ENCODE measurements at regions not wholly inside any gene's neighbourhood (a gene's known extent, or its start where the extent isn't known, plus 50 kb on each side); places are given as distances from the start of the nearest gene placed in this dataset.

DNA sequence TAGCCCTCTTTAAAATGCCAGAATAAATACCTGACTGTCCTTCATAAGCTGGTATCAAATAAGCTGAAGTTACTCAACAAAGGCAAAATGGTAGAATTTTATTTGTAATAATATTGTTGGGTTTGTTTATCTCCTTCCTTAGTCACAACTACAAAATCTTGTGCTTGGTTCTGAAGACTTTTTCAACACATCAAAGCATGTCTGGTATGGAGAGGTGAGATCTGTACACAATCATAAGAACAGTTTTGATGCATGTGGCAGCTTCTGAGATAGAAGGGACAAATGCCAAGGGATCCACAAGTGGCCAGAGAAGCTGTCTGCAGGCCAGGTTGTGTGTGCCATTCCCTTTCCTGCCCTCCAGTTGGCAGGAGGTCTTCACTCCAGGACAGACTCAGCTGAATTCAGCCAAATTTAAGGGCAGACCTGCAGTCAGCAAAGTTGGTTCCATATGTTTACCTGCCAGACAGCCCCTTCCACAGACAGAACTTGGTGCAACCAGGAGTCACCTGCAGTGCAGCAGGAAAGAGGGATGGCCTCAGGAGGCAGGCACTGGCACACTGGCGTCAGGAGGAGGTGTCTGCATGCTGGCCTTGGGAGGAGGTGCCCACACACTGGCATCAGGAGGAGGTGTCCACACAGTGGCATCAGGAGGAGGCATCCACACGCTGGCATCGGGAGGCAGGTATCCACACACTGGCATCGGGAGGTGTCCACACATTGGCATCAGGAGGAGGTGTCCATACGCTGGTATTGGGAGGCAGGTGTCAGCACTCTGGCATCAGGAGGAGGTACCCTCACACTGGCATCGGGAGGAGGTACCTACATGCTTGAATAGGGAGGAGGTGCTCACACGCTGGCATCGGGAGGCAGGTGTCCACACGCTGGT lies 93.1 kb upstream of the IKZF1 start:
- no peak for DNase-seq (ENCODE audit: extremely low read depth in 1 of 11, low read depth in 9 of 11, low spot score in 4 of 11)

- no peak for DNase-seq (ENCODE audit: extremely low read depth in 1 of 11, low read depth in 9 of 11, low spot score in 4 of 11)
Observed at GRCh38 chr7:50210706-50211115, 93.8 kb upstream of the IKZF1 start.

DNA sequence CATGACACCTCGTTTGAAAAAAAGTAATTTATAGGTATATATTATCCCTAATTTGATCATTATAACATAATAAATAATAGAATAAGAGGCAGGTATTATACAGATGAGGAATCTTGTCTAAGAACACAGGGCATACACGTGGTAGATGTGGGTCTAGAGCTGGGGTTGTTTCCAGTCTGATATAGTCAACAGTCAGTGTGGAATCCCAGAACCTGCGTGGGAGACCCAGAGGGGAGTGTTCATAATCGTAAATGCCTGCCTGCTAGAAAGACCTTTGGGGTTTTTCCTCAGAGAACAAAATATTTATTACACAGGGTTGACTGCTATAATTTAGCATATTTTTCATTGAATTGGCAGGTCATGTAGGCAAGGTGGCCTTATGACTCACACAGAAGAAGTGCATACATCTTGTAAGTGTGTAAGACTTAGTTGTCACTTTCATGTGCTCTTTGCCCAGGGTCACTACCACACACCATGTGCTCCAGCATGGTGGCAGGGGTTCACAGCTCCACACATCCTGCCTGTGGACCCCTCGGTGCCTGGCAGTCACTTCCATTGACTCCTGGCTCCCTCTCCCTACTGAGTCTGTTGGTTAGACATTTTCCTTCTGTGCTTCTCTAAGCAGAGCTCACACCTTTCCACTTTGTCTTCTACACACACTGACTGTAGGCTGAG lies 94.9 kb upstream of the IKZF1 start:
- DNase-seq (ENCODE audit: extremely low read depth in 1 of 11, low read depth in 9 of 11, low spot score in 4 of 11), result no peak

DNA sequence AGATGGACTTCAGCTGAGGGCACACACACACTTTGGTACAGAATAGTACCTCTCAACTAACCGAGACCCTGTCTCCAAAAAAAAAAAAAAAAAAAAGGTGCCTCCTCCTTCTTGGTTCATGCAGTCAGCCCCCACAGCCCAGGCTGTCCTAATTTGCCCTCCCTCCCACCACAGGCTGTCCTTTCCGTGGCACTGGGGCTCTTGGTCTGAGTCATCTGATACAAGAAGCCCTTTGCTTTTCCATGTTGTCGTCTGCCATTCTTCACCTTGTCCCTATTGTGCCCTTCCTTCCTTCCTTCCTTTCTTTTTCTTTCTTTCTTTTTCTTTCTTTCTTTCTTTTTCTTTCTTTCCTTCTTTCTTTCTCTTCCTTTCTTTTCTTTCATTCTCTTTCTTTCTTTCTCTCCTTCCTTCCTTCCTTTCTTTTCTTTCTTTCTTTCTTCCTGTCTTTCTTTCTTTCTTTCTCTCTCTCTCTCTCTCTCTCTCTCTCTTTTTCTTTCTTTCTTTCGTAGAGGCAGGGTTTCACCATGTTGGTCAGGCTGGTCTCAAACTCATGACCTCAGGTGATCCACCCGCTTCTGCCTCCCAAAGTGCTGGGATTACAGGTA lies 96.0 kb upstream of the IKZF1 start:
- DNase-seq (ENCODE audit: extremely low read depth in 1 of 11, low read depth in 9 of 11, low spot score in 4 of 11), result no peak

GRCh38 chr7:50207686-50208255 lies 96.7 kb upstream of the IKZF1 start:
- DNase-seq (ENCODE audit: extremely low read depth in 1 of 11, low read depth in 9 of 11, low spot score in 4 of 11), result no peak

GRCh38 chr7:50207251-50207564 lies 97.3 kb upstream of the IKZF1 start:
- no peak for DNase-seq (ENCODE audit: extremely low read depth in 1 of 11, low read depth in 9 of 11, low spot score in 4 of 11)

DNA sequence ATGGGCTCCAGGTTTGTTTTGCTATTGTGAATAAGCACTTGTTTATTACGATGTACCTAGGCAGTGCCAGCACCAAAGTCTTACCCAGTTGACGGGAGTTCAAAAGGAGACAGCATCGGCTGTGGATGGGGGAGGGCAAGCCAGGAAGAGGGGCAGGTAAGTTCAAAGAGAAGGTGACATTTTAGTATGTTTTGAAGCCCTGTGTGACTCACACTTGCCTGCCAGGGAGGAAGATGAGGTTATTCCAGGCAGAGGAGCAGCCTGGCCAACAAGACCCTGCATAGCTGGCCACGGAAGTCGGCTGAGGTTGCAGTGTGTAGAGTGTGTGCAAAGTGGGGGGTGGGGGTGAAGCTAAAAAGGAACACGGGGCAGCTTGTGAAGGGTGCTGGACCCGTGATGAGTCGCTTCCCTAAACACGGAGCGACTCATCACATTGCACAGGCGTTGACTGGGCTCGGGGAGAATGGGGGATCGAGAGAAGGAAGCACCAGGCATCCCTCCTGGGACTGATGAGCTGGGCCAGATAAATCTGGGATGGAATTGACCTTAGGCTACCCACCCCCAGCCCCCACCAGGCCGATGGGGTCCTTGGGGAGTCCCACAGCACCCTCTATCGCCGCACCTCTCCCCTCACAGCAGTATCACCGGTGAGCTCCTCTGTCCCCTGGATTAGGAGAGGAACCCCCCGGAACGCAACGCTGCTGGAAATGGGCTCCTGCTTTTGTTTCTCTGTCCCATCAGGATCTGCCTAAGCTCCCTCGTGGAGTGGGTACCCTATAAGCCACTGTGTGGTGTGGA lies 97.9 kb upstream of the IKZF1 start:
- DNase-seq (ENCODE audit: extremely low read depth in 1 of 11, low read depth in 9 of 11, low spot score in 4 of 11), result no peak

DNA sequence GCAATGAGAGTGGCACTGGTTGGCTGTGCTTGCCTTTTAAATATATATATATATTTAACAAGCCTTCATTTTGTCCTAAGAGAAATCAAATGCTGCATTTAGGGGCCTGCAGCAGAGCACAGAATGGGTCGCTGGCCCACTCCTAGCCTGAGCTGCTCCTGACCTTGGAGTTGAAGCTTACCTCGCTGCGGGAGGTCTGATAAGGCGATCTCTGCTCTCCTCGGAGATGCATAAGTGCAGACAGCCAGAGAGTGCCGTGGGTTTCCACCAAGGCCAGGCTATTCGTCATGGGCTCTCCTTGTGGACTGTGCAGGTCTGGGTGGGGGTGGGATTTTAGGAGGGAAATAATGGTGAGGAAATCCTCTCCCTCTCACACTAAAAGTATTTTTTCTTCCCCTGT lies 99.5 kb upstream of the IKZF1 start:
- DNase-seq (ENCODE audit: extremely low read depth in 1 of 11, low read depth in 9 of 11, low spot score in 4 of 11), result no peak

DNA sequence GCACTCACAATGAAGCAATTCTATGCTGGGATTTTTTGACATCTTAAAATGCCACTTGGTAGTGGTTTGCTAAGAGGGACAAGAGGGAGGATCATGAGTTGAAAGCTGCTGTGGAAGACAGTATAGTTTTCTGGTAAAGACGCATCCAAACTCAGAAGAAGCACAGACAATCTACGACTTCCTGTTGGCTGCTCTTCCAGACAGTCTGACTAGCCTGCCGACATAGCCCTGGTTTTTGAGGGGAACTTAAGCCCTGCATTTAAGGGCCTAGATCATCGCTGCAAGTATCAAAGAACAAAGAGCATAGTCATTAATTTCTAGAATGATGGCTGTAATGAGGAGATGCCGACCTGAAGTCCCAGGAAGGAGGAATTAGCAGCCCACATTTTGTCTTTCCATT lies 99.9 kb upstream of the IKZF1 start:
- no peak for DNase-seq (ENCODE audit: extremely low read depth in 1 of 11, low read depth in 9 of 11, low spot score in 4 of 11)

DNA sequence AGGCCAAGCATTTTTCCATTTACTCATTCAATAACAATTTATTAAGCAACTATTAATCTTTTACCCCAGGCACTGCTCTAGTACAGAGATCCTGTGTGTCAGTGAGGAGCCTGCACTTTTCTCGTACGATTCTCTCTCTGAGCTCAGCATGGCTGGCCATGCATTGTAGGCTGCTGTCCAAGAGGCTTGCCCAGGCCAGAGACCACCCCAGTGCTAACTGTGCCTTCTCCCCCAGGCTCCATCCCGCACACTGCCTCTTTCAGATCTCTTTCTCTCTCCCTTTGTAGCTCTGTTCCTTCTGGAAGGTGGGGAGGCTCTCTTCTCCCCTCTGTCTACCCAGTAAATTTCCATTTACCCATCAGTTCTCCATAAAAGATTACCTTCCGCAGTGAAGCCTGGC lies 101.0 kb upstream of the IKZF1 start:
- DNase-seq (ENCODE audit: extremely low read depth in 1 of 11, low read depth in 9 of 11, low spot score in 4 of 11), result no peak

GRCh38 chr7:50202052-50202555 lies 102.4 kb upstream of the IKZF1 start:
- no peak for DNase-seq (ENCODE audit: extremely low read depth in 1 of 11, low read depth in 9 of 11, low spot score in 4 of 11)

GRCh38 chr7:50199824-50200223 lies 104.7 kb upstream of the IKZF1 start:
- DNase-seq (ENCODE audit: extremely low read depth in 1 of 11, low read depth in 9 of 11, low spot score in 4 of 11), result no peak

- DNase-seq (ENCODE audit: extremely low read depth in 1 of 11, low read depth in 9 of 11, low spot score in 4 of 11), result no peak
Observed at GRCh38 chr7:50197549-50197948, 104.5 kb upstream of the ZPBP start.

GRCh38 chr7:50196719-50197118 lies 103.7 kb upstream of the ZPBP start:
- no peak for DNase-seq (ENCODE audit: extremely low read depth in 1 of 11, low read depth in 9 of 11, low spot score in 4 of 11)

DNA sequence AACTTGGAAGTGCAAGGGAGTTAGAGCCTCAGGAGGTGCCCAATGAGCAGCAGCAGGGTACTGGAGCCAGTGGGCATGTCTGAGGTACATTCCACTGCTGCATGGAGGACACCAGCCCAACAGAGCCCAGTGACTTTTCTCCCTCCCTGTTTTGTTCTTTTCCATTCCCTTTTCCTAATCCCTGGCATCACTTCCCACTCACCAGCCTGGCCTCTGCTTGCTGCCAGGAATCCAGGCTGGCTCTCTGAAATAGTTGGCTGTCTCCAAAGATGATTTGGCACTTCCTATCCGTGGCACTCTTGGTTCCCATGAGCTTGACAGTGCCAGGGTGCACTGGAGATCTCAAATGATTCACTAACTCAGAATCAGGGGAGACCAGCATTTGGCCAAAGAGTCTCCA lies 97.7 kb upstream of the ZPBP start:
- DNase-seq (ENCODE audit: extremely low read depth in 1 of 11, low read depth in 9 of 11, low spot score in 4 of 11), result no peak

GRCh38 chr7:50189371-50189770 lies 96.3 kb upstream of the ZPBP start:
- DNase-seq (ENCODE audit: extremely low read depth in 1 of 11, low read depth in 9 of 11, low spot score in 4 of 11), result no peak

- no peak for DNase-seq (ENCODE audit: extremely low read depth in 1 of 11, low read depth in 9 of 11, low spot score in 4 of 11)
Observed at GRCh38 chr7:50185951-50186682, 93.1 kb upstream of the ZPBP start.

GRCh38 chr7:50185208-50185607 lies 92.2 kb upstream of the ZPBP start:
- no peak for DNase-seq (ENCODE audit: extremely low read depth in 1 of 11, low read depth in 9 of 11, low spot score in 4 of 11)
